Loucy (cell line): ENCODE measurements at regions not wholly inside any gene's neighbourhood (a gene's known extent, or its start where the extent isn't known, plus 50 kb on each side); places are given as distances from the start of the nearest gene placed in this dataset.

ENCODE experiments used
- CTCF ChIP-seq: fragments of 200-600 bp; sonication (generic); conservative IDR thresholded peaks from 2 replicates; pipeline ENCODE4 v1.5.1; 2014; ENCODE audit warnings: mild to moderate bottlenecking, antibody characterized with exemption, low read length
- EZH2phosphoT487 ChIP-seq: fragments of 200-600 bp; IDR thresholded peaks from 2 replicates; pipeline ENCODE4 v1.6.1; 2018; ENCODE audit warnings: antibody characterized with exemption, mild to moderate bottlenecking, moderate library complexity, borderline replicate concordance

- TF ChIP-seq CTCF: no peak
- TF ChIP-seq EZH2phosphoT487: no peak
Observed at GRCh38 chr5:116789522-116789921, 214.9 kb upstream of the SEMA6A start.
